ENCODE measurements at regions not wholly inside any gene's neighbourhood (a gene's known extent, or its start where the extent isn't known, plus 50 kb on each side); places are given as distances from the start of the nearest gene placed in this dataset.

DNA sequence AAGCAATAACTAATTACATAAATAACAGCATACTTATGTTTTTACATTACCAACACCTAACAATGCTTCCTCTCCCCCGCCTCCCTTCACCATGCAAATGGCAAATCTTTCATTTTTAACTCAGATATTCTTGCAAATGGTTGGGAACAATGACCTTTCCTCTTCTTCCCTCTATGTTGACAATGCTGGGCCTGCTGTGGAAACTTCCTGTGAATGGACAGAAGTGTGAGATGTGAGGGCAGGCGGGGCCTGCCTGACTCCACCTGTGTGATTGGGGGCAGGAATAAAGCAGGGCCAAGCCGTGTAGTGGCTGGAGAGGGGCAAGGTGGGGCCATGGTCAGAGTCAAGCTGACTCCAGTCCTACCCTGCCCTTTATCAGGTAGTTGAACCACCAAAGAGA is 289.6 kb downstream of the RPS6KC1 start:
- TF ChIP-seq, protein P1, sequence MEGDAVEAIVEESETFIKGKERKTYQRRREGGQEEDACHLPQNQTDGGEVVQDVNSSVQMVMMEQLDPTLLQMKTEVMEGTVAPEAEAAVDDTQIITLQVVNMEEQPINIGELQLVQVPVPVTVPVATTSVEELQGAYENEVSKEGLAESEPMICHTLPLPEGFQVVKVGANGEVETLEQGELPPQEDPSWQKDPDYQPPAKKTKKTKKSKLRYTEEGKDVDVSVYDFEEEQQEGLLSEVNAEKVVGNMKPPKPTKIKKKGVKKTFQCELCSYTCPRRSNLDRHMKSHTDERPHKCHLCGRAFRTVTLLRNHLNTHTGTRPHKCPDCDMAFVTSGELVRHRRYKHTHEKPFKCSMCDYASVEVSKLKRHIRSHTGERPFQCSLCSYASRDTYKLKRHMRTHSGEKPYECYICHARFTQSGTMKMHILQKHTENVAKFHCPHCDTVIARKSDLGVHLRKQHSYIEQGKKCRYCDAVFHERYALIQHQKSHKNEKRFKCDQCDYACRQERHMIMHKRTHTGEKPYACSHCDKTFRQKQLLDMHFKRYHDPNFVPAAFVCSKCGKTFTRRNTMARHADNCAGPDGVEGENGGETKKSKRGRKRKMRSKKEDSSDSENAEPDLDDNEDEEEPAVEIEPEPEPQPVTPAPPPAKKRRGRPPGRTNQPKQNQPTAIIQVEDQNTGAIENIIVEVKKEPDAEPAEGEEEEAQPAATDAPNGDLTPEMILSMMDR (IDR thresholded peaks at IDR 0.05), result no peak
- no peak for TF ChIP-seq POLR2A (IDR thresholded peaks at IDR 0.05)

Measured in lower leg skin (tissue), 3 donors.